ENCODE measurements at regions not wholly inside any gene's neighbourhood (a gene's known extent, or its start where the extent isn't known, plus 50 kb on each side); places are given as distances from the start of the nearest gene placed in this dataset.

DNA sequence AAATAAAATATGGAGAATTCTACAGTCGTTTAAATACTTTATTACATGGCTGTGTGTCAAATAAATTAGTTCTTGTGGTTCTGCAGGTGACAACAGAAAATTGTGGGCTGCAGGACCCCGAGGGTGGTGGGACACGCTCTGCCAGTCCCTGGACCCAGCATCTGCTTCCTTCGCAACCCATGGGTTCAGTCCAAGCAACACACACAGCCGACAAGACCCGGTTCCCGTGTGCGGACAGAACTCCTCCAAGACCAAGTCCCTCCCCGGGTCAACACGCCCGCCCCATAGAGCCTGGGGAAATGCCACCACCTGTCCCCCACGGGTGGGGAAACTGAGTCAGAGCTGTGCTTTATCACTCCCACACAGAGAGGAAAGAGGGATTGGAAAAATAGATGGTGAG is 238.9 kb downstream of the BRD1 start:
- ATAC-seq (no peak), DNase-seq (ENCODE audit: low spot score) (no peak)
- no peak overlapping the region for H3K27ac Mint-ChIP-seq
- H3K79me2 ChIP-seq (replicated peaks; ENCODE audit: insufficient read depth): no peaks in the 10 kb centered on the region
- H3K4me1 ChIP-seq (ENCODE audit: insufficient read depth): no peaks in the 10 kb centered on the region
- H3K27me3 ChIP-seq (ENCODE audit: insufficient read depth): no peaks in the 10 kb centered on the region
- H3F3A ChIP-seq (replicated peaks; ENCODE audit: low read depth): no peaks in the 10 kb centered on the region
- TF ChIP-seq ZNF331 (CRISPR knock-in tag; IDR thresholded peaks at IDR 0.05; ENCODE audit: low read depth) (no peak), EZH2phosphoT487 (IDR thresholded peaks at IDR 0.05; ENCODE audit: unreplicated experiment) (no peak), EZH2 (IDR thresholded peaks at IDR 0.05; ENCODE audit: low read depth, unreplicated experiment) (no peak), STAT1 (IDR thresholded peaks at IDR 0.05; ENCODE audit: unreplicated experiment) (no peak), JUNB (IDR thresholded peaks at IDR 0.05; ENCODE audit: unreplicated experiment) (no peak), NANOG (IDR thresholded peaks at IDR 0.05; ENCODE audit: borderline replicate concordance) (no peak), POLR2AphosphoS5 (IDR thresholded peaks at IDR 0.05; ENCODE audit: low read depth) (no peak), ZNF114 (CRISPR knock-in tag; IDR thresholded peaks at IDR 0.05) (no peak), CREB1 (CRISPR knock-in tag; IDR thresholded peaks at IDR 0.05; ENCODE audit: low read depth) (no peak)
- TF ChIP-seq, protein P1, sequence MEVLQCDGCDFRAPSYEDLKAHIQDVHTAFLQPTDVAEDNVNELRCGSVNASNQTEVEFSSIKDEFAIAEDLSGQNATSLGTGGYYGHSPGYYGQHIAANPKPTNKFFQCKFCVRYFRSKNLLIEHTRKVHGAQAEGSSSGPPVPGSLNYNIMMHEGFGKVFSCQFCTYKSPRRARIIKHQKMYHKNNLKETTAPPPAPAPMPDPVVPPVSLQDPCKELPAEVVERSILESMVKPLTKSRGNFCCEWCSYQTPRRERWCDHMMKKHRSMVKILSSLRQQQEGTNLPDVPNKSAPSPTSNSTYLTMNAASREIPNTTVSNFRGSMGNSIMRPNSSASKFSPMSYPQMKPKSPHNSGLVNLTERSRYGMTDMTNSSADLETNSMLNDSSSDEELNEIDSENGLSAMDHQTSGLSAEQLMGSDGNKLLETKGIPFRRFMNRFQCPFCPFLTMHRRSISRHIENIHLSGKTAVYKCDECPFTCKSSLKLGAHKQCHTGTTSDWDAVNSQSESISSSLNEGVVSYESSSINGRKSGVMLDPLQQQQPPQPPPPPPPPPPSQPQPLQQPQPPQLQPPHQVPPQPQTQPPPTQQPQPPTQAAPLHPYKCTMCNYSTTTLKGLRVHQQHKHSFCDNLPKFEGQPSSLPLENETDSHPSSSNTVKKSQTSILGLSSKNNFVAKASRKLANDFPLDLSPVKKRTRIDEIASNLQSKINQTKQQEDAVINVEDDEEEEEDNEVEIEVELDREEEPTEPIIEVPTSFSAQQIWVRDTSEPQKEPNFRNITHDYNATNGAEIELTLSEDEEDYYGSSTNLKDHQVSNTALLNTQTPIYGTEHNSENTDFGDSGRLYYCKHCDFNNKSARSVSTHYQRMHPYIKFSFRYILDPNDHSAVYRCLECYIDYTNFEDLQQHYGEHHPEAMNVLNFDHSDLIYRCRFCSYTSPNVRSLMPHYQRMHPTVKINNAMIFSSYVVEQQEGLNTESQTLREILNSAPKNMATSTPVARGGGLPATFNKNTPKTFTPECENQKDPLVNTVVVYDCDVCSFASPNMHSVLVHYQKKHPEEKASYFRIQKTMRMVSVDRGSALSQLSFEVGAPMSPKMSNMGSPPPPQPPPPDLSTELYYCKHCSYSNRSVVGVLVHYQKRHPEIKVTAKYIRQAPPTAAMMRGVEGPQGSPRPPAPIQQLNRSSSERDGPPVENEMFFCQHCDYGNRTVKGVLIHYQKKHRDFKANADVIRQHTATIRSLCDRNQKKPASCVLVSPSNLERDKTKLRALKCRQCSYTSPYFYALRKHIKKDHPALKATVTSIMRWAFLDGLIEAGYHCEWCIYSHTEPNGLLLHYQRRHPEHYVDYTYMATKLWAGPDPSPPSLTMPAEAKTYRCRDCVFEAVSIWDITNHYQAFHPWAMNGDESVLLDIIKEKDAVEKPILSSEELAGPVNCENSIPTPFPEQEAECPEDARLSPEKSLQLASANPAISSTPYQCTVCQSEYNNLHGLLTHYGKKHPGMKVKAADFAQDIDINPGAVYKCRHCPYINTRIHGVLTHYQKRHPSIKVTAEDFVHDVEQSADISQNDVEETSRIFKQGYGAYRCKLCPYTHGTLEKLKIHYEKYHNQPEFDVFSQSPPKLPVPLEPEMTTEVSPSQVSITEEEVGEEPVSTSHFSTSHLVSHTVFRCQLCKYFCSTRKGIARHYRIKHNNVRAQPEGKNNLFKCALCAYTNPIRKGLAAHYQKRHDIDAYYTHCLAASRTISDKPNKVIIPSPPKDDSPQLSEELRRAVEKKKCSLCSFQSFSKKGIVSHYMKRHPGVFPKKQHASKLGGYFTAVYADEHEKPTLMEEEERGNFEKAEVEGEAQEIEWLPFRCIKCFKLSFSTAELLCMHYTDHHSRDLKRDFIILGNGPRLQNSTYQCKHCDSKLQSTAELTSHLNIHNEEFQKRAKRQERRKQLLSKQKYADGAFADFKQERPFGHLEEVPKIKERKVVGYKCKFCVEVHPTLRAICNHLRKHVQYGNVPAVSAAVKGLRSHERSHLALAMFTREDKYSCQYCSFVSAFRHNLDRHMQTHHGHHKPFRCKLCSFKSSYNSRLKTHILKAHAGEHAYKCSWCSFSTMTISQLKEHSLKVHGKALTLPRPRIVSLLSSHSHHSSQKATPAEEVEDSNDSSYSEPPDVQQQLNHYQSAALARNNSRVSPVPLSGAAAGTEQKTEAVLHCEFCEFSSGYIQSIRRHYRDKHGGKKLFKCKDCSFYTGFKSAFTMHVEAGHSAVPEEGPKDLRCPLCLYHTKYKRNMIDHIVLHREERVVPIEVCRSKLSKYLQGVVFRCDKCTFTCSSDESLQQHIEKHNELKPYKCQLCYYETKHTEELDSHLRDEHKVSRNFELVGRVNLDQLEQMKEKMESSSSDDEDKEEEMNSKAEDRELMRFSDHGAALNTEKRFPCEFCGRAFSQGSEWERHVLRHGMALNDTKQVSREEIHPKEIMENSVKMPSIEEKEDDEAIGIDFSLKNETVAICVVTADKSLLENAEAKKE (CRISPR knock-in tag; IDR thresholded peaks at IDR 0.05): no peak
- TF ChIP-seq, protein P2, sequence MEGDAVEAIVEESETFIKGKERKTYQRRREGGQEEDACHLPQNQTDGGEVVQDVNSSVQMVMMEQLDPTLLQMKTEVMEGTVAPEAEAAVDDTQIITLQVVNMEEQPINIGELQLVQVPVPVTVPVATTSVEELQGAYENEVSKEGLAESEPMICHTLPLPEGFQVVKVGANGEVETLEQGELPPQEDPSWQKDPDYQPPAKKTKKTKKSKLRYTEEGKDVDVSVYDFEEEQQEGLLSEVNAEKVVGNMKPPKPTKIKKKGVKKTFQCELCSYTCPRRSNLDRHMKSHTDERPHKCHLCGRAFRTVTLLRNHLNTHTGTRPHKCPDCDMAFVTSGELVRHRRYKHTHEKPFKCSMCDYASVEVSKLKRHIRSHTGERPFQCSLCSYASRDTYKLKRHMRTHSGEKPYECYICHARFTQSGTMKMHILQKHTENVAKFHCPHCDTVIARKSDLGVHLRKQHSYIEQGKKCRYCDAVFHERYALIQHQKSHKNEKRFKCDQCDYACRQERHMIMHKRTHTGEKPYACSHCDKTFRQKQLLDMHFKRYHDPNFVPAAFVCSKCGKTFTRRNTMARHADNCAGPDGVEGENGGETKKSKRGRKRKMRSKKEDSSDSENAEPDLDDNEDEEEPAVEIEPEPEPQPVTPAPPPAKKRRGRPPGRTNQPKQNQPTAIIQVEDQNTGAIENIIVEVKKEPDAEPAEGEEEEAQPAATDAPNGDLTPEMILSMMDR (conservative IDR thresholded peaks at IDR 0.05; ENCODE audit: low read depth in 2 of 2): no peak
- TF ChIP-seq, protein P3, sequence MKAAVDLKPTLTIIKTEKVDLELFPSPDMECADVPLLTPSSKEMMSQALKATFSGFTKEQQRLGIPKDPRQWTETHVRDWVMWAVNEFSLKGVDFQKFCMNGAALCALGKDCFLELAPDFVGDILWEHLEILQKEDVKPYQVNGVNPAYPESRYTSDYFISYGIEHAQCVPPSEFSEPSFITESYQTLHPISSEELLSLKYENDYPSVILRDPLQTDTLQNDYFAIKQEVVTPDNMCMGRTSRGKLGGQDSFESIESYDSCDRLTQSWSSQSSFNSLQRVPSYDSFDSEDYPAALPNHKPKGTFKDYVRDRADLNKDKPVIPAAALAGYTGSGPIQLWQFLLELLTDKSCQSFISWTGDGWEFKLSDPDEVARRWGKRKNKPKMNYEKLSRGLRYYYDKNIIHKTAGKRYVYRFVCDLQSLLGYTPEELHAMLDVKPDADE (IDR thresholded peaks at IDR 0.05): no peak
- TF ChIP-seq, protein P4, sequence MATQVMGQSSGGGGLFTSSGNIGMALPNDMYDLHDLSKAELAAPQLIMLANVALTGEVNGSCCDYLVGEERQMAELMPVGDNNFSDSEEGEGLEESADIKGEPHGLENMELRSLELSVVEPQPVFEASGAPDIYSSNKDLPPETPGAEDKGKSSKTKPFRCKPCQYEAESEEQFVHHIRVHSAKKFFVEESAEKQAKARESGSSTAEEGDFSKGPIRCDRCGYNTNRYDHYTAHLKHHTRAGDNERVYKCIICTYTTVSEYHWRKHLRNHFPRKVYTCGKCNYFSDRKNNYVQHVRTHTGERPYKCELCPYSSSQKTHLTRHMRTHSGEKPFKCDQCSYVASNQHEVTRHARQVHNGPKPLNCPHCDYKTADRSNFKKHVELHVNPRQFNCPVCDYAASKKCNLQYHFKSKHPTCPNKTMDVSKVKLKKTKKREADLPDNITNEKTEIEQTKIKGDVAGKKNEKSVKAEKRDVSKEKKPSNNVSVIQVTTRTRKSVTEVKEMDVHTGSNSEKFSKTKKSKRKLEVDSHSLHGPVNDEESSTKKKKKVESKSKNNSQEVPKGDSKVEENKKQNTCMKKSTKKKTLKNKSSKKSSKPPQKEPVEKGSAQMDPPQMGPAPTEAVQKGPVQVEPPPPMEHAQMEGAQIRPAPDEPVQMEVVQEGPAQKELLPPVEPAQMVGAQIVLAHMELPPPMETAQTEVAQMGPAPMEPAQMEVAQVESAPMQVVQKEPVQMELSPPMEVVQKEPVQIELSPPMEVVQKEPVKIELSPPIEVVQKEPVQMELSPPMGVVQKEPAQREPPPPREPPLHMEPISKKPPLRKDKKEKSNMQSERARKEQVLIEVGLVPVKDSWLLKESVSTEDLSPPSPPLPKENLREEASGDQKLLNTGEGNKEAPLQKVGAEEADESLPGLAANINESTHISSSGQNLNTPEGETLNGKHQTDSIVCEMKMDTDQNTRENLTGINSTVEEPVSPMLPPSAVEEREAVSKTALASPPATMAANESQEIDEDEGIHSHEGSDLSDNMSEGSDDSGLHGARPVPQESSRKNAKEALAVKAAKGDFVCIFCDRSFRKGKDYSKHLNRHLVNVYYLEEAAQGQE (IDR thresholded peaks at IDR 0.05; ENCODE audit: unreplicated experiment): no peak
- H3K9me2 ChIP-seq (ENCODE audit: insufficient read depth): no peaks in the 10 kb centered on the region
- H3K4me3 Mint-ChIP-seq: no peak overlapping the region
- no peak overlapping the region for H3K4me2 ChIP-seq
- peaks cover 6% of the 10 kb centered on the region for H3K27me3 Mint-ChIP-seq (ENCODE audit: insufficient read depth, low read depth, poor library complexity)
- H3K9me3 Mint-ChIP-seq: no peaks in the 10 kb centered on the region; the same call in 1 of the 3 replicates
- no peak overlapping the region for H2AFZ ChIP-seq
- no peaks in the 10 kb centered on the region for H3K36me3 Mint-ChIP-seq (ENCODE audit: low read depth)
- no peaks in the 10 kb centered on the region for H3K36me3 ChIP-seq (ENCODE audit: insufficient read depth)
- H4K20me1 ChIP-seq (replicated peaks; ENCODE audit: insufficient read depth): no peaks in the 10 kb centered on the region
- H3K27ac ChIP-seq (ENCODE audit: low read depth): no peak overlapping the region
- H3K4me3 ChIP-seq: no peak overlapping the region
- peaks cover 4% of the 10 kb centered on the region; the same call in 2 of the 3 replicates for H3K4me1 Mint-ChIP-seq

Measured in GM23338 (cell line).